GM12878 (cell line): ENCODE measurements at regions not wholly inside any gene's neighbourhood (a gene's known extent, or its start where the extent isn't known, plus 50 kb on each side); places are given as distances from the start of the nearest gene placed in this dataset.

ENCODE experiments used
- ATAC-seq: fragments of 200-7000 bp; cut with Tn5 transposase; 3 replicates; pipeline ENCODE4 v1.9.1; 2020; ENCODE audit warnings: mild to moderate bottlenecking, moderate library complexity
- BruUV-seq: library from RNA; stranded (reverse); fragments of 400-500 nt; replicated peaks from 2 replicates; lab custom pipeline; 2021; lab: Mats Ljungman, UMichigan
- CTCF ChIA-PET: fragments of 300-600 bp; sonication (Branson Sonifier 250); formaldehyde crosslinking; extraction: SDS; loops from one replicate; lab custom pipeline; 2021; ENCODE audit warnings: inconsistent platforms; lab: Yijun Ruan, JAX
- POLR2A ChIA-PET: fragments of 350-600 bp; formaldehyde crosslinking; extraction: SDS; loops from one replicate; lab custom pipeline; 2021; ENCODE audit warnings: inconsistent platforms; lab: Charles Lee
- RAD21 ChIA-PET: fragments of 300-600 bp; sonication (Branson Sonifier 250); formaldehyde crosslinking; loops from one replicate; lab custom pipeline; 2023; ENCODE audit warnings: antibody characterized with exemption; ENCODE audit not compliant: unreplicated experiment; lab: Charles Lee
- SMC1A ChIA-PET: fragments of 300-600 bp; sonication (Branson Sonifier 250); formaldehyde crosslinking; loops from one replicate; lab custom pipeline; 2023; ENCODE audit not compliant: unreplicated experiment, uncharacterized antibody; lab: Charles Lee
- DNase-seq: peaks from one replicate; pipeline ENCODE4 v3.0.0-alpha.2; 2011; ENCODE audit warnings: low read depth, low spot score
- FAIRE-seq: peaks from 3 replicates; lab custom pipeline; 2011; peaks lifted over from hg19 to GRCh38; lab: Jason Lieb, UNC
- H2AFZ ChIP-seq: 2 replicates; pipeline ENCODE4 v1.6.0; 2011; ENCODE audit warnings: low read depth, low read length, control low read depth; ENCODE audit not compliant: control insufficient read depth
- H3K27ac ChIP-seq: 2 replicates; pipeline ENCODE4 v1.5.1; 2011; ENCODE audit warnings: control low read depth; ENCODE audit not compliant: control insufficient read depth, insufficient read depth
- H3K27me3 ChIP-seq, 2 experiments: replicated peaks in 1 of 2; 2 replicates each; pipeline versions ENCODE4 v1.6.0 to v1.6.1; 2011; ENCODE audit warnings: low read length in 1 of 2; ENCODE audit not compliant: control insufficient read depth in 2 of 2, insufficient read depth in 2 of 2
- H3K36me3 ChIP-seq, 2 experiments: 2 replicates each; pipeline ENCODE4 v1.5.1; 2011; ENCODE audit warnings: low read length in 1 of 2; ENCODE audit not compliant: control insufficient read depth in 2 of 2, insufficient read depth in 2 of 2
- H3K4me1 ChIP-seq: 2 replicates; pipeline ENCODE4 v1.6.1; 2011; ENCODE audit warnings: mild to moderate bottlenecking, low read length, moderate library complexity, mixed read lengths; ENCODE audit not compliant: control insufficient read depth, insufficient read depth
- H3K4me2 ChIP-seq: 2 replicates; pipeline ENCODE4 v1.6.0; 2011; ENCODE audit warnings: control low read depth; ENCODE audit not compliant: control insufficient read depth, insufficient read depth
- H3K4me3 ChIP-seq: fragments of 200-600 bp; sonication (generic); 2 replicates; pipeline ENCODE4 v1.5.1; 2016
- H3K79me2 ChIP-seq: 2 replicates; pipeline ENCODE4 v1.6.0; 2011; ENCODE audit warnings: low read length; ENCODE audit not compliant: control insufficient read depth, insufficient read depth
- H3K9ac ChIP-seq: 2 replicates; pipeline ENCODE4 v1.8.0; 2011; ENCODE audit warnings: low read length, control low read depth, mixed read lengths; ENCODE audit not compliant: control insufficient read depth, insufficient read depth
- H3K9me3 ChIP-seq: replicated peaks from 3 replicates; pipeline ENCODE4 v1.5.1; 2011; ENCODE audit warnings: mild to moderate bottlenecking, low read length; ENCODE audit not compliant: control insufficient read depth, insufficient read depth
- H4K20me1 ChIP-seq: 2 replicates; pipeline ENCODE4 v1.6.0; 2011; ENCODE audit not compliant: control insufficient read depth, insufficient read depth
- EP300 ChIP-seq, 2 experiments: fragments of 150-350 bp in 1 of 2; IDR thresholded peaks; 2 replicates each; pipeline ENCODE4 v1.6.1; 2011 to 2012; ENCODE audit warnings: low read depth in 2 of 2, low read length in 2 of 2, borderline replicate concordance in 1 of 2, improper control_type of control experiment in 1 of 2, inconsistent platforms in 1 of 2; ENCODE audit not compliant: control insufficient read depth in 1 of 2
- MYB ChIP-seq: fragments of 150-350 bp; IDR thresholded peaks from 2 replicates; pipeline ENCODE4 v1.6.1; 2014; ENCODE audit warnings: mild to moderate bottlenecking, low read depth, low read length, borderline replicate concordance
- NR2C1 ChIP-seq: fragments of 450-650 bp; IDR thresholded peaks from 2 replicates; pipeline ENCODE4 v1.6.1; 2017; ENCODE audit warnings: antibody characterized with exemption, mild to moderate bottlenecking, moderate library complexity
- ZNF24 ChIP-seq: fragments of 450-650 bp; IDR thresholded peaks from 2 replicates; pipeline ENCODE4 v1.6.1; 2017; ENCODE audit warnings: antibody characterized with exemption, mild to moderate bottlenecking
- WGBS: methylation state at CpG from one replicate; pipeline ENCODE4 v1.1.6; 2016; ENCODE audit warnings: low lambda C conversion rate; ENCODE audit not compliant: insufficient replicate concordance, insufficient coverage; ENCODE audit errors: missing lambda C conversion rate; 5-methylcytosine and 5-hydroxymethylcytosine counted together
- in situ Hi-C: fragments of 300-500 bp; cut with MboI; formaldehyde crosslinking; loops from 9 replicates; pipeline ENCODE4 v1.14.3; 2018; ENCODE audit warnings: mixed read lengths
- intact Hi-C: fragments of 100-400 bp; cut with micrococcal nuclease; formaldehyde crosslinking; loops from one replicate; pipeline ENCODE4 v1.14.2; 2022; ENCODE audit not compliant: unreplicated experiment
- TF ChIP-seq, protein P1 (sequence below), 3 experiments: IDR thresholded peaks in 2 of 3; conservative IDR thresholded peaks in 1 of 3; 2 replicates each; pipeline ENCODE4 v1.5.1; 2011; ENCODE audit warnings: low read depth in 3 of 3, low read length in 3 of 3, mild to moderate bottlenecking in 3 of 3, control low read depth in 2 of 3, moderate library complexity in 2 of 3, inconsistent platforms in 1 of 3, mixed read lengths in 1 of 3; ENCODE audit not compliant: control insufficient read depth in 2 of 3, insufficient read depth in 1 of 3; ENCODE audit errors: extremely low read depth in 1 of 3
- TF ChIP-seq, protein P2 (sequence below): fragments of 450-650 bp; formaldehyde crosslinking; IDR thresholded peaks from 2 replicates; pipeline ENCODE4 v1.4.0; 2022; ENCODE audit warnings: mild to moderate bottlenecking, moderate library complexity
- TF ChIP-seq, protein P3 (sequence below): fragments of 450-650 bp; IDR thresholded peaks from 2 replicates; pipeline ENCODE4 v1.6.1; 2017; ENCODE audit warnings: low read depth, mild to moderate bottlenecking, moderate library complexity
- TF ChIP-seq, protein P4 (sequence below): fragments of 450-650 bp; IDR thresholded peaks from 2 replicates; pipeline ENCODE4 v1.6.1; 2016; ENCODE audit warnings: mild to moderate bottlenecking
- TF ChIP-seq, protein P5 (sequence below): fragments of 150-350 bp; IDR thresholded peaks from 2 replicates; pipeline ENCODE4 v1.6.1; 2014; ENCODE audit warnings: mild to moderate bottlenecking, low read depth, low read length

DNA sequence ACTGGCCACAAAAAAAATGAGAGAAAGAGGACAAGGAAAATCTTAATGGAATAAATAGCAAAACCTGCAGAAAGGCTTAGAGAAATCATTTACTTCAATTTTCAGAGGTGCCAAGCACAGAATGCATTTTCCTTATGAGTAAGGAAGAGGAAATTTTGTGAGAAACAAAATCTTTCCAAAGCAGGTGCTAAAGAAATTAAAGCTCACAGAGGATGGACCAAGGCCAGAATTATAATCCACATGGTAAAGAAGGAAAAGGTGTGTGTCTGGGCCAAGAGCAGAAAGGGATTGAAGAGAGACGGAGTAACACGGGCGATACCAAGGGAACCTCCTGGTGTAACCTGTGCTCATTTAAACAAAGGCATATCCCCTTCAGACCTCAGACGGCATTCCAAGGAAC is 340.0 kb upstream of the NFIA start:
- ChIA-PET POLR2A (no interaction called here), CTCF (no interaction called here), RAD21 (no interaction called here), SMC1A (no interaction called here)
- WGBS = 68% methylated on average over 4 of the region's 4 CpGs
- no peaks in the 10 kb centered on the region for H3K36me3 ChIP-seq
- FAIRE-seq (no peak), ATAC-seq (no peak), DNase-seq (no peak)
- H3K27me3 ChIP-seq = no peaks in the 10 kb centered on the region
- intact Hi-C loops (no loop called here), in situ Hi-C loops (no loop called here)
- H3K9ac ChIP-seq = no peak overlapping the region
- no peak overlapping the region for H3K4me2 ChIP-seq
- H3K4me1 ChIP-seq = no peaks in the 10 kb centered on the region
- H2AFZ ChIP-seq = no peak overlapping the region
- no peaks in the 10 kb centered on the region for H4K20me1 ChIP-seq
- no peak overlapping the region for H3K27ac ChIP-seq
- H3K9me3 ChIP-seq = no peaks in the 10 kb centered on the region
- H3K79me2 ChIP-seq = no peaks in the 10 kb centered on the region
- no TSS peak for BruUV-seq
- H3K4me3 ChIP-seq = no peak overlapping the region
- TF ChIP-seq, protein P1, sequence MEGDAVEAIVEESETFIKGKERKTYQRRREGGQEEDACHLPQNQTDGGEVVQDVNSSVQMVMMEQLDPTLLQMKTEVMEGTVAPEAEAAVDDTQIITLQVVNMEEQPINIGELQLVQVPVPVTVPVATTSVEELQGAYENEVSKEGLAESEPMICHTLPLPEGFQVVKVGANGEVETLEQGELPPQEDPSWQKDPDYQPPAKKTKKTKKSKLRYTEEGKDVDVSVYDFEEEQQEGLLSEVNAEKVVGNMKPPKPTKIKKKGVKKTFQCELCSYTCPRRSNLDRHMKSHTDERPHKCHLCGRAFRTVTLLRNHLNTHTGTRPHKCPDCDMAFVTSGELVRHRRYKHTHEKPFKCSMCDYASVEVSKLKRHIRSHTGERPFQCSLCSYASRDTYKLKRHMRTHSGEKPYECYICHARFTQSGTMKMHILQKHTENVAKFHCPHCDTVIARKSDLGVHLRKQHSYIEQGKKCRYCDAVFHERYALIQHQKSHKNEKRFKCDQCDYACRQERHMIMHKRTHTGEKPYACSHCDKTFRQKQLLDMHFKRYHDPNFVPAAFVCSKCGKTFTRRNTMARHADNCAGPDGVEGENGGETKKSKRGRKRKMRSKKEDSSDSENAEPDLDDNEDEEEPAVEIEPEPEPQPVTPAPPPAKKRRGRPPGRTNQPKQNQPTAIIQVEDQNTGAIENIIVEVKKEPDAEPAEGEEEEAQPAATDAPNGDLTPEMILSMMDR (IDR thresholded peaks at IDR 0.05 in 2 of 3, conservative IDR thresholded peaks at IDR 0.05 in 1 of 3; ENCODE audit: control insufficient read depth in 2 of 3, extremely low read depth in 1 of 3, insufficient read depth in 1 of 3, low read depth in 3 of 3, low read length in 3 of 3) = no peak
- TF ChIP-seq NR2C1 (no peak), MYB (no peak), ZNF24 (no peak), EP300 (IDR thresholded peaks at IDR 0.05; ENCODE audit: borderline replicate concordance in 1 of 2, control insufficient read depth in 1 of 2, low read depth in 2 of 2, low read length in 2 of 2) (no peak)
- TF ChIP-seq, protein P2, sequence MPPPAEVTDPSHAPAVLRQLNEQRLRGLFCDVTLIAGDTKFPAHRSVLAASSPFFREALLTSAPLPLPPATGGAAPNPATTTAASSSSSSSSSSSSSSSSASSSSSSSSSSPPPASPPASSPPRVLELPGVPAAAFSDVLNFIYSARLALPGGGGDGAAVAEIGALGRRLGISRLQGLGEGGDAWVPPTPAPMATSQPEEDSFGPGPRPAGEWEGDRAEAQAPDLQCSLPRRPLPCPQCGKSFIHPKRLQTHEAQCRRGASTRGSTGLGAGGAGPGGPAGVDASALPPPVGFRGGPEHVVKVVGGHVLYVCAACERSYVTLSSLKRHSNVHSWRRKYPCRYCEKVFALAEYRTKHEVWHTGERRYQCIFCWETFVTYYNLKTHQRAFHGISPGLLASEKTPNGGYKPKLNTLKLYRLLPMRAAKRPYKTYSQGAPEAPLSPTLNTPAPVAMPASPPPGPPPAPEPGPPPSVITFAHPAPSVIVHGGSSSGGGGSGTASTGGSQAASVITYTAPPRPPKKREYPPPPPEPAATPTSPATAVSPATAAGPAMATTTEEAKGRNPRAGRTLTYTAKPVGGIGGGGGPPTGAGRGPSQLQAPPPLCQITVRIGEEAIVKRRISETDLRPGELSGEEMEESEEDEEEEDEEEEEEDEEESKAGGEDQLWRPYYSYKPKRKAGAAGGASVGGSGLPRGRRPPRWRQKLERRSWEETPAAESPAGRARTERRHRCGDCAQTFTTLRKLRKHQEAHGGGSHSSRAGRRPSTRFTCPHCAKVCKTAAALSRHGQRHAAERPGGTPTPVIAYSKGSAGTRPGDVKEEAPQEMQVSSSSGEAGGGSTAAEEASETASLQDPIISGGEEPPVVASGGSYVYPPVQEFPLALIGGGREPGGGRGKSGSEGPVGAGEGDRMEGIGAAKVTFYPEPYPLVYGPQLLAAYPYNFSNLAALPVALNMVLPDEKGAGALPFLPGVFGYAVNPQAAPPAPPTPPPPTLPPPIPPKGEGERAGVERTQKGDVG (CRISPR knock-in tag) = no peak
- TF ChIP-seq, protein P3, sequence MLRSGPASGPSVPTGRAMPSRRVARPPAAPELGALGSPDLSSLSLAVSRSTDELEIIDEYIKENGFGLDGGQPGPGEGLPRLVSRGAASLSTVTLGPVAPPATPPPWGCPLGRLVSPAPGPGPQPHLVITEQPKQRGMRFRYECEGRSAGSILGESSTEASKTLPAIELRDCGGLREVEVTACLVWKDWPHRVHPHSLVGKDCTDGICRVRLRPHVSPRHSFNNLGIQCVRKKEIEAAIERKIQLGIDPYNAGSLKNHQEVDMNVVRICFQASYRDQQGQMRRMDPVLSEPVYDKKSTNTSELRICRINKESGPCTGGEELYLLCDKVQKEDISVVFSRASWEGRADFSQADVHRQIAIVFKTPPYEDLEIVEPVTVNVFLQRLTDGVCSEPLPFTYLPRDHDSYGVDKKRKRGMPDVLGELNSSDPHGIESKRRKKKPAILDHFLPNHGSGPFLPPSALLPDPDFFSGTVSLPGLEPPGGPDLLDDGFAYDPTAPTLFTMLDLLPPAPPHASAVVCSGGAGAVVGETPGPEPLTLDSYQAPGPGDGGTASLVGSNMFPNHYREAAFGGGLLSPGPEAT = no peak
- TF ChIP-seq, protein P4, sequence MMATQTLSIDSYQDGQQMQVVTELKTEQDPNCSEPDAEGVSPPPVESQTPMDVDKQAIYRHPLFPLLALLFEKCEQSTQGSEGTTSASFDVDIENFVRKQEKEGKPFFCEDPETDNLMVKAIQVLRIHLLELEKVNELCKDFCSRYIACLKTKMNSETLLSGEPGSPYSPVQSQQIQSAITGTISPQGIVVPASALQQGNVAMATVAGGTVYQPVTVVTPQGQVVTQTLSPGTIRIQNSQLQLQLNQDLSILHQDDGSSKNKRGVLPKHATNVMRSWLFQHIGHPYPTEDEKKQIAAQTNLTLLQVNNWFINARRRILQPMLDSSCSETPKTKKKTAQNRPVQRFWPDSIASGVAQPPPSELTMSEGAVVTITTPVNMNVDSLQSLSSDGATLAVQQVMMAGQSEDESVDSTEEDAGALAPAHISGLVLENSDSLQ = no peak
- TF ChIP-seq, protein P5, sequence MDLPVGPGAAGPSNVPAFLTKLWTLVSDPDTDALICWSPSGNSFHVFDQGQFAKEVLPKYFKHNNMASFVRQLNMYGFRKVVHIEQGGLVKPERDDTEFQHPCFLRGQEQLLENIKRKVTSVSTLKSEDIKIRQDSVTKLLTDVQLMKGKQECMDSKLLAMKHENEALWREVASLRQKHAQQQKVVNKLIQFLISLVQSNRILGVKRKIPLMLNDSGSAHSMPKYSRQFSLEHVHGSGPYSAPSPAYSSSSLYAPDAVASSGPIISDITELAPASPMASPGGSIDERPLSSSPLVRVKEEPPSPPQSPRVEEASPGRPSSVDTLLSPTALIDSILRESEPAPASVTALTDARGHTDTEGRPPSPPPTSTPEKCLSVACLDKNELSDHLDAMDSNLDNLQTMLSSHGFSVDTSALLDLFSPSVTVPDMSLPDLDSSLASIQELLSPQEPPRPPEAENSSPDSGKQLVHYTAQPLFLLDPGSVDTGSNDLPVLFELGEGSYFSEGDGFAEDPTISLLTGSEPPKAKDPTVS = no peak
